ENCODE measurements at regions not wholly inside any gene's neighbourhood (a gene's known extent, or its start where the extent isn't known, plus 50 kb on each side); places are given as distances from the start of the nearest gene placed in this dataset.

DNA sequence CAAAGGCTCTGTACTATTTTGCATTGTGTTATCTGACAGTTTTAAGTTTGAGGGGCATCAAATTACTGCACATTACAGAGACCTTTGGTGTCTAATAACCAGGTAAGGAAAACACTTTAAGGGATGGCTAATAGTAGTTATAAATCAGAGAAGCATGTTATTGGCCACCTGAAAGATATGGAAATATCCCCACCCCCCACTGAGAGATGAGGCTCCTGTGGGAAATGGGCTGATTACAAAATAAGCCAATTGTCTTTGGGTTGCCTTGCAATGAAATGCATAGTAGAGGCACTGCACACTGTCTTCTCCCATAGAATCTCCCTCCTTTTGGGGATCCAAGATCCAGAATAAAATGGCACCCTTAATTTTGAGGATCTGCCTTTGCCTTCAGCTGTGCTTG is 91.0 kb downstream of the IGLL5 start:
- Histone ChIP-seq H3K4me1 (no peaks in the 10 kb centered on the region), H3K9me3 (peaks cover 6% of the 10 kb centered on the region), H3K4me3 (no peak overlapping the region), H3K27me3 (peaks cover 7% of the 10 kb centered on the region), H3K27ac (no peak overlapping the region), H3K36me3 (no peaks in the 10 kb centered on the region)
- TF ChIP-seq, protein P1, sequence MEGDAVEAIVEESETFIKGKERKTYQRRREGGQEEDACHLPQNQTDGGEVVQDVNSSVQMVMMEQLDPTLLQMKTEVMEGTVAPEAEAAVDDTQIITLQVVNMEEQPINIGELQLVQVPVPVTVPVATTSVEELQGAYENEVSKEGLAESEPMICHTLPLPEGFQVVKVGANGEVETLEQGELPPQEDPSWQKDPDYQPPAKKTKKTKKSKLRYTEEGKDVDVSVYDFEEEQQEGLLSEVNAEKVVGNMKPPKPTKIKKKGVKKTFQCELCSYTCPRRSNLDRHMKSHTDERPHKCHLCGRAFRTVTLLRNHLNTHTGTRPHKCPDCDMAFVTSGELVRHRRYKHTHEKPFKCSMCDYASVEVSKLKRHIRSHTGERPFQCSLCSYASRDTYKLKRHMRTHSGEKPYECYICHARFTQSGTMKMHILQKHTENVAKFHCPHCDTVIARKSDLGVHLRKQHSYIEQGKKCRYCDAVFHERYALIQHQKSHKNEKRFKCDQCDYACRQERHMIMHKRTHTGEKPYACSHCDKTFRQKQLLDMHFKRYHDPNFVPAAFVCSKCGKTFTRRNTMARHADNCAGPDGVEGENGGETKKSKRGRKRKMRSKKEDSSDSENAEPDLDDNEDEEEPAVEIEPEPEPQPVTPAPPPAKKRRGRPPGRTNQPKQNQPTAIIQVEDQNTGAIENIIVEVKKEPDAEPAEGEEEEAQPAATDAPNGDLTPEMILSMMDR (IDR thresholded peaks at IDR 0.05), result no peak
- DNase-seq, result no peak
- intact Hi-C loops (cut with DNase I), result no loop called here
- ATAC-seq, result no peak

DNA sequence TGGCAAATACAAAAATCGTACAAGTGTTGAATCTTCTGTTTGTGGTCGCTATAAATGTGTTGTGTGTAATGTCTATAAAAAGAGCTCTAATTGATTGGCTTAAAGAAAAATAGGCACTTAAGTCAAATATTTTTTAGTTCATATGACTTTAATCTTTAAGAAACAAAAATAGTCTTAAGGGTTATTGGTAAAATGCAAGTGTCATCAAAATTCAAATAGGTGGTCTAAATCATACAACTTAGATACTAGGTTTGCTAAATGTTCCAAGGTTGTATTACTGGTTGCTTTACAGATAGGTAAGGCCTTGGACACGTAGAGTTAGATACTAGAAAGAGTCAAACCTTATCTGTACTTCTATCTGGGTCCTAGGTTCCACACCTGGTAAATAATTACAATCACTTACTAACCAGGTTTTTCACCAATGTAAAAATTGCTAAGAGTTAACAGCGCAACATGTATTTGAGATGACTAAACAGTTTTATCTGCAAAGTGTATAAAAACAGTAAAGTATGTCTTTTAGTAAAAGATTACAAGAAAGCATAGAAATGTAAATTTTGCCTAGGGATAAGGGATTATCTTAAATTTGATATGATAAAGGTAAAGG is 91.1 kb upstream of the GNAZ start:
- DNase-seq (no peak), ATAC-seq (no peak)
- Histone ChIP-seq H3K27me3 (peaks cover 7% of the 10 kb centered on the region), H3K27ac (no peak overlapping the region), H3K36me3 (no peaks in the 10 kb centered on the region), H3K9me3 (peaks cover 6% of the 10 kb centered on the region), H3K4me3 (no peak overlapping the region), H3K4me1 (no peaks in the 10 kb centered on the region)
- TF ChIP-seq, protein P1 (IDR thresholded peaks at IDR 0.05), result no peak
- intact Hi-C loops (cut with DNase I), result no loop called here

DNA sequence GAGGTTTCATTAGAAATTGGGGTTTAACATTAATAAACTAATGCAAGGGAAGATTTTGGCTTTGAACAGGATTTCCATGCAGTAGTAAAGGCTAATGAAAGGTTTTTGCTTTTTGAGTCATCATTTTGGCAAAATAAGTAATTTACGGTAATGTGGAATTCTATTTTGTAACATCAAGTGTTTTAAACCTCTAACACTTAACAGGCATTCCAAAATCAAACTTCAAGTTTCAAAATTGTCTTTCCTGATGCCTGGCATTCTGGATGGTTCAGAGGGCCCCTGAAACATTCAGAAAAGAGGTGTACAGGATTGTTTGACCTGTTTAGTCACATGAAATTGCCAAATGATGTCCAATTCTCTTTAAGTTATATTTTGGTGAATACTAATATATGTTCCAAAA is 90.4 kb upstream of the GNAZ start:
- no peak overlapping the region for H3K4me3 ChIP-seq
- ATAC-seq, result no peak

DNA sequence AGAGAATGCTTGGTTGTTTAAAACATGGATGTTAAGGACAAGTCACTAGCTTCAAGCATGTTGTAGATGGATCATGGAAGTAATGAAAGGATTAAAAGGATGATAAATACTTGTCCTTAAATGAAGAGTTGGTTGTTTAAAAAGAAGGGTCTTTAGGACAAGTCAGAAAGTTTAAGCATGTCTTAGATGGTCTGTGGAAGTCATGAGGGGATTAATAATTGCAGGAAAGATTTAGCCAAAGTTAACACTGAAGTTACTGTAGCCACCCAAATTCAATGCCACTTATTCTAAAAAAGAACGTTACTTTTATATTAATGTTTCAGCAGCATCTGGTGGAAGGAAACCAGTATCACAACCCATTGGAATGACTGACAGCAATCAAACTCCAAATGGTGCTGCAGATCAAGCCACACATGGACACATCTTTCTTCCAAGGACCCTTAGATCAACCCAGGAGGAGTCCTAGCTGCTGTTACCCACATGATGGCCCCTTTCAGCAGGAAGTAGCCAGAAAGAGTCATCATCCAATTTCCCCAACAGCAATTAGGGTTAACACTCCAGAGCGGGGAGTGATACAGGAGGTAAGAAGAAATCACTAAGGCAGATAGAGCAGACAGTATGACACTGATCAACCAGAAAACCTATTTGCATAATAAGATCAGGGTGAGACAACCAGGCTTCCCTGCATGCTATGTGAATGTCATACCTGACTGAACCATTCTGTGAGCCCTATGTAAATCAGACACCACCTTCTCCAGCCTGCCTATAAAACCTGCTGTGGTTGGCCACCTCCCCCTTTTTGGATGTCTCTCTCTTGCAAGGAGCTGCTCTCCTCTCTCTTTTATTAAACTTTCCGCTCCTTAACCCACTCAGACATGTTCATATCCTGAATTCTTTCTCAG is 88.4 kb upstream of the GNAZ start:
- ATAC-seq, result no peak
- TF ChIP-seq, protein P1 (IDR thresholded peaks at IDR 0.05), result no peak

More for the DNA sequence above, 90.4 kb upstream of the GNAZ start:
- DNase-seq, result no peak
- Histone ChIP-seq H3K9me3 (peaks cover 6% of the 10 kb centered on the region), H3K36me3 (no peaks in the 10 kb centered on the region), H3K27me3 (peaks cover 7% of the 10 kb centered on the region), H3K27ac (no peak overlapping the region), H3K4me1 (no peaks in the 10 kb centered on the region)
- intact Hi-C loops (cut with DNase I), result no loop called here
- TF ChIP-seq, protein P1 (IDR thresholded peaks at IDR 0.05), result no peak

DNA sequence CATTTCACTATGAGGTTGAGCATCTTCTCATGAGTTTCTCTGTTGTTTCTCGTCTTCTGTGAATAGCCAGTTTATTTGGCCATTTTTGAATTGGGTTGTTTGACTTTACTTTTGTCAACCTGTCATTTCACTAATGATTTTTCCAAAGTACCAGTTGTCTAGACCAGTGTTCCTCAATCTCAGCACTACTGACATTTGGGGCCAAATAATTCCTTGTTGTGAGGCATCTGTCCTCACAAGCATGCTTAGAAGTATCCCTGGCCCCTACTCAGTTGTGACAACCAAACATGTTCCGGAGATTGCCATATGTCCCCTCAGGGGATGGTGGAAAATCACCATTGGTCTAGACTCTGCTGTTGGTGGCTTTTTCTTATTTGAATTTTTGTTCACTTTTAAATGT is 87.7 kb upstream of the GNAZ start:
- H3K4me1 ChIP-seq, result no peaks in the 10 kb centered on the region
- no peaks in the 10 kb centered on the region for H3K36me3 ChIP-seq
- H3K27ac ChIP-seq, result no peak overlapping the region
- peaks cover 10% of the 10 kb centered on the region for H3K27me3 ChIP-seq
- H3K9me3 ChIP-seq, result peaks cover 6% of the 10 kb centered on the region
- TF ChIP-seq, protein P1 (IDR thresholded peaks at IDR 0.05), result no peak
- H3K4me3 ChIP-seq, result no peak overlapping the region
- intact Hi-C loops (cut with DNase I), result no loop called here
- DNase-seq (no peak), ATAC-seq (no peak)

More for the DNA sequence above, 88.4 kb upstream of the GNAZ start:
- intact Hi-C loops (cut with DNase I), result no loop called here
- no peak overlapping the region for H3K4me3 ChIP-seq
- no peaks in the 10 kb centered on the region for H3K36me3 ChIP-seq
- no peaks in the 10 kb centered on the region for H3K4me1 ChIP-seq
- no peak for DNase-seq
- H3K9me3 ChIP-seq, result peaks cover 6% of the 10 kb centered on the region
- H3K27ac ChIP-seq, result no peak overlapping the region
- H3K27me3 ChIP-seq, result peaks cover 10% of the 10 kb centered on the region
